Heart left ventricle (tissue), 13 donors: ENCODE measurements at regions not wholly inside any gene's neighbourhood (a gene's known extent, or its start where the extent isn't known, plus 50 kb on each side); places are given as distances from the start of the nearest gene placed in this dataset.

Experiments
- CTCF ChIP-seq, 12 donors: fragments of 200-600 bp; sonication (generic) in 4 of 12; IDR thresholded peaks; one replicate each; pipeline versions ENCODE4 v1.5.0 to v1.8.0; 2018 to 2022; ENCODE audit warnings: antibody characterized with exemption in 12 of 12, mild to moderate bottlenecking in 5 of 12
- POLR2A ChIP-seq, 2 donors: fragments of 450-650 bp; IDR thresholded peaks; one replicate each; pipeline ENCODE4 v1.6.1; 2017; ENCODE audit warnings: antibody characterized with exemption in 2 of 2, mild to moderate bottlenecking in 2 of 2, moderate library complexity in 2 of 2
- donor health status: ischemic (EF 13 %, LVEDD 7.1; RV severe dilation, severe dysfunction).
- donor health status: DM: no; HTN: yes; CAD: no.
- donor health status: DM: no; HTN: no; CAD: no.
- donor health status: ischemic (EF 25% LVEDD 6.9; RV normal size, moderate dysfunction).
- donor health status: ischemic (EF 25% LVEDD 5.7; RV mildly dilated, moderate dysfunction).
- donor health status: ischemic (EF 35%, LVEDD 5.7; RV mildly dilated, moderate dysfunction).
- donor health status: nonischemic (EF 11% LVEDD 7.7; RV severe dilation, severe dysfunction).
- donor health status: DM: yes; HTN: yes; CAD: no.
- donor health status: PGD.
- donor health status: ischemic (EF 29% LVEDD 5.4; RV normal size, mild dysfunction).
- donor health status: nonischemic (EF 23%, LVEDD 6.1; RV moderate dilation, normal function).

- TF ChIP-seq POLR2A (IDR thresholded peaks at IDR 0.05): no peak
- no peak for TF ChIP-seq CTCF (IDR thresholded peaks at IDR 0.05)
These were observed 343.5 kb upstream of the UBE2E2 start for GRCh38 chr3:22859618-22860017.
